ENCODE measurements at regions not wholly inside any gene's neighbourhood (a gene's known extent, or its start where the extent isn't known, plus 50 kb on each side); places are given as distances from the start of the nearest gene placed in this dataset.
"Not testable (repeated sequence)": the region's sequence is repeated elsewhere in the genome, so short reads cannot be mapped to it uniquely, and the experiment has no call there.

DNA sequence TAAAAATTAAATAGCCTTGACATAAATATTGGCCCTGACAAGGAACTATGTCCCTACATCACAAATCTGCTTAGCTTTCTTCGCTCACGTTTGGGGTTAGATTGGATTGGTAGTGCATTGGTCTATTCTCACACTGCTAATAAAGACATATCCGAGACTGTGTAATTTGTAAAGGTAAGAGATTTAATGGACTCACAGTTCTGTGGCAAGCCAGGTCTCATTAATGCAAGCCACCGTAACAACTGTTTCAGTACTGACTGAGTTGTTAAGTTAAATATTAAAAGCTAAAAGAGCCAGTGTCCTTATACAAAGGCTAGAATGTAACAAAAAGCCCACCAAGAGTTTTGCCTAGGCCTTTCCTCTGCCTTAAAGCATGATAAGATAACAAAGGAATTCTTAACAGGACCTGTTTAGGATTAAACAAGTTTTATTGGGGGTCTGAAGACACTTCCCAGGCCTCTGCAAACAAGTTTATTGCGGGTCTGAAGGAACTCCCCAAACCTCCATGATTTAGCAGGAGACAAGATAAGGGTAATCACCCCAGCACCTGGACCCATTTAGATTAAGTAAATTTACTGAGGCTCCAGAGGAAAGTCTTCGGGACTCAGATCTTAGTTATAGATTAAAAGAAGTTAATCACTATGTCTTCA is 88.2 kb upstream of the PTGDR start:
- no peak for DNase-seq (ENCODE audit: low spot score)
- TF ChIP-seq, protein P1, sequence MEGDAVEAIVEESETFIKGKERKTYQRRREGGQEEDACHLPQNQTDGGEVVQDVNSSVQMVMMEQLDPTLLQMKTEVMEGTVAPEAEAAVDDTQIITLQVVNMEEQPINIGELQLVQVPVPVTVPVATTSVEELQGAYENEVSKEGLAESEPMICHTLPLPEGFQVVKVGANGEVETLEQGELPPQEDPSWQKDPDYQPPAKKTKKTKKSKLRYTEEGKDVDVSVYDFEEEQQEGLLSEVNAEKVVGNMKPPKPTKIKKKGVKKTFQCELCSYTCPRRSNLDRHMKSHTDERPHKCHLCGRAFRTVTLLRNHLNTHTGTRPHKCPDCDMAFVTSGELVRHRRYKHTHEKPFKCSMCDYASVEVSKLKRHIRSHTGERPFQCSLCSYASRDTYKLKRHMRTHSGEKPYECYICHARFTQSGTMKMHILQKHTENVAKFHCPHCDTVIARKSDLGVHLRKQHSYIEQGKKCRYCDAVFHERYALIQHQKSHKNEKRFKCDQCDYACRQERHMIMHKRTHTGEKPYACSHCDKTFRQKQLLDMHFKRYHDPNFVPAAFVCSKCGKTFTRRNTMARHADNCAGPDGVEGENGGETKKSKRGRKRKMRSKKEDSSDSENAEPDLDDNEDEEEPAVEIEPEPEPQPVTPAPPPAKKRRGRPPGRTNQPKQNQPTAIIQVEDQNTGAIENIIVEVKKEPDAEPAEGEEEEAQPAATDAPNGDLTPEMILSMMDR (IDR thresholded peaks at IDR 0.05), result no peak
- ATAC-seq (ENCODE audit: low FRiP score), result no peak

DNA sequence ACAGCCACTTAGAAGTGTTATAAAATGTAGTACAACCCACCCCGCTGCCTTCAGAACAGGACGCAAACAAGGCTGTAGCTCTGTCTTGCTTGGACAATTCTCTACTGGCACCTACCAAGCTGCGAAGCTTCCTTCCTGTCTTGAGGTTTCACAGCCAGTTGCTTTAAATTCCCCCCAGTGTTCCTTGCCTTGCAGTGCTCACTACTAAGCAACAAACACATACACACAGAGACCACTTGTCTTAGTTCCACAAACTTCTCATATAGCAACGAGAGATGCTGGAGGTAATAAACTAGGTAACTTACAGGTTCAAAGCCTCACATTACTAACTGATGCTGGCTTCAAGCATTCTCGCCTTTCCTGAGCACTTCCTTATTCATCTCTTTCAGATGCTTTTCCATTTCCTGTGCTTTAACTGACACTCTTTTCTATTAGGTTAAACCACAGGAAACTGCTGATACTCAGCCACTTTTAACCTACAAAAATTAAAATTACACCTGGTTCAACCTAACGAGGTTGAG is 91.5 kb upstream of the PTGDR start:
- DNase-seq (ENCODE audit: low spot score), result no peak
- ATAC-seq (ENCODE audit: low FRiP score), result no peak
- TF ChIP-seq, protein P1 (IDR thresholded peaks at IDR 0.05), result no peak

DNA sequence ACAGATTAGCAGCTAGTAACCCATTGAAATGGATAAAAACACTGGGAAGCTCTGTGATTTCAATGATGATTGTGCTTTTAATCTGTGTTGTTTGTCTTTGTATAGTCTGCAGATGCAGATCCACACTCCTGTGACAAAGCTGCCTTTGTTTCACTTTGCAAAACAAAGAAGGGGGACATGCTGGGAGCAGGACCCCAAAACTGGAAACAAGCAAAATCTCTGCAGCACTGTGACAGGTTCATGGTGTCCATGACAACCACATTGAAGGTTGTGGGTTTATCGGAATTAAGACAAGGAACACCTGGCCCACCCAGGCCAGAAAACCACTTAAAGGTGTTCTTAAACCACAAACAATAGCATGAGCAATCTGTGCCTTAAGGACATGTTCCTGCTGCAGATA is 95.6 kb upstream of the PTGDR start:
- DNase-seq (ENCODE audit: low spot score); ATAC-seq (ENCODE audit: low FRiP score): not testable (repeated sequence)

DNA sequence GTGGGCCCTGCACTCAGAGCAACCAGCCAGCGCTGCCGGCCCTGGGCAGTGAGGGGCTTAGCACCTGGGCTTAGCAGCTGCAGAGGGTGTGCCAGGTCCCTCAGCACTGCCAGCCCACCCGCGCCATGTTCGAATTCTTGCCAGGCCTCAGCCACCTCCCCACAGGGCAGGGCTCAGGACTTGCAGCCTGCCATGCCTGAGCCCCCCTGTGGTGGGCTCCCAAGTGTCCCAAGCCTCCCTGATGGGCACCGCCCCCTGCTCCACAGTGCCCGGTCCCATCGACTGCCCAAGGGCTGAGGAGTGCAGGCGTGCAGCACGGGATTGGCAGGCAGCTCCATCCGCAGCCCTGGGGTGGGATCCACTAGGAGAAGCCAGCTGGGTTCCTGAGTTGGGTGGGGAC is 98.0 kb upstream of the NID2 start:
- TF ChIP-seq, protein P1 (IDR thresholded peaks at IDR 0.05), result no peak
- DNase-seq (ENCODE audit: low spot score) (no peak), ATAC-seq (ENCODE audit: low FRiP score) (no peak)

DNA sequence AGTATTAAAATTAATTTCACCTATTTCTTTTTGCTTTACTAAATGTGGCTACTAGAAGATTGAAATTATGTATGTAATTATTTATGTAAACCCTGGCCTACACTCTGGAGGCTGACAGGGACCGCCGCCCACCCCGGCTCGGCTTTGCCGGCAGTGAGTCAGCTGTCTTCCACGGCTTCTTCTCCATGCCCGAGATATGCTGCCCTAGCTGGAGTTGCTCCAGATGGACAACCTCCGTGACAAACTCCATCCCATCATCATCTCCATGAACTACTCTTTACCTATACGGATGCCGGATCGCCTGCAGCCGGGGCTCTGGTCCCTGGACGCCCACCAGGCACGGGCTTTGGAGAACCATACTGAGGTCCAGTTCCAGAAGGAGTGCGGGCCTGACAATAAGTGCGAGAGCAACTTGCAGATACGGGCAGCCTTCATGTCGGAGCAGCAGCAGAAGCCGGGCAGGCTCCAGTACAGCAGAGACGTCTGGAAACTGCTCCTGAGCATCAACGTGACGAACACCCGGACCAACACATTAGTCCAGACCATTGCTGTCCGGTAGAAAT is 86.9 kb upstream of the NID2 start:
- TF ChIP-seq, protein P1 (IDR thresholded peaks at IDR 0.05), result no peak
- DNase-seq (ENCODE audit: low spot score) (no peak), ATAC-seq (ENCODE audit: low FRiP score) (no peak)

DNA sequence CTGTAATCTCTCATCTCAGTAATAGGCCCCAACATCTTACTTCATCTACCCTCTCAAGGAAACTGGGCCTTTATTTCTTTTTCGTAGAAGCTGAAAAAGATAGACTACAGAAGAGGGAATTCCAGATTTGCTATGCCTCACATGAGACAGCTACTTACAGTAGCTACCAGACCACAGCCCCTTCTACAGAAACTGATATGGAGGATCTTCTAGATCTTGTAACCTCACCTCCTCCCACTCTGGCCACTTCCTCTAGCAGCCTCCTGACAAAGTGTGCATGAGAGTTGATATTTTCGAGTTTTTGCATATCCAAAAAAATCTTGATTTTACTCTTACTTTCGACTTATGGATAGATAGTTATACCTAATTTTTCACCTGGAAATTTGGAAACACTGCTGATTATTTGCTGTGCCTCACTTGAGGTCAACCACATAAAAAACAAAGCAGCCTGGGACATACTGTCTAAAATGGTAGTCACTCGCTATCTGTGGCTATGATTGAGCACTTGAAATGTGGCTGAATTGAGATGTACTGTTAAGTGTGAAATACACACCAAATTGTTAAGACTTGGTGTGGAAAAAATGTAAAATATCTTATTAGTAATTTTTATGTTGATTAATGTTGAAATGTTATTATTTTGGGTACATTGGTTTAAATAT is 86.3 kb upstream of the NID2 start:
- TF ChIP-seq, protein P1 (IDR thresholded peaks at IDR 0.05), result no peak
- DNase-seq (ENCODE audit: low spot score) (no peak), ATAC-seq (ENCODE audit: low FRiP score) (no peak)

DNA sequence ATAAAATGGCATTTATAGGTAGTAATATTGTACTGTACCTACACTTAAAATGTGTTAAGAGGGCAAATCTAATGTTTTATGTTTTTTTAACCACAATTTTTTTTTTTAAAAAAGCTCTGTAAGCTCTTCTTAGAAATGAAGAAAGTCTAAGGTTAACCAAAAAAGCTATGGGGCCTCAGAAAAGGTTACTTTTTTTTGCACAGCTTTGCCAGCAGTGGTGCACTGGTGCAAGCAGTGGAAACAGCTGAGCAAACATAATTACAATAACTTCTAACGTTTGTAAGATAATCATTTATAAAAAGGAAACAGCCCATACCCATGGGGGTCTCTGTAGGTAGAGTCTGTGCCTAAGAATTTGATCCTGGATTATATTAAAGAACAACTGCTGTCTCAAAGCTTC is 85.1 kb upstream of the NID2 start:
- TF ChIP-seq, protein P1 (IDR thresholded peaks at IDR 0.05), result no peak

More for the DNA sequence above, 85.1 kb upstream of the NID2 start:
- ATAC-seq (ENCODE audit: low FRiP score), result no peak
- no peak for DNase-seq (ENCODE audit: low spot score)
